ENCODE measurements at regions not wholly inside any gene's neighbourhood (a gene's known extent, or its start where the extent isn't known, plus 50 kb on each side); places are given as distances from the start of the nearest gene placed in this dataset.

DNA sequence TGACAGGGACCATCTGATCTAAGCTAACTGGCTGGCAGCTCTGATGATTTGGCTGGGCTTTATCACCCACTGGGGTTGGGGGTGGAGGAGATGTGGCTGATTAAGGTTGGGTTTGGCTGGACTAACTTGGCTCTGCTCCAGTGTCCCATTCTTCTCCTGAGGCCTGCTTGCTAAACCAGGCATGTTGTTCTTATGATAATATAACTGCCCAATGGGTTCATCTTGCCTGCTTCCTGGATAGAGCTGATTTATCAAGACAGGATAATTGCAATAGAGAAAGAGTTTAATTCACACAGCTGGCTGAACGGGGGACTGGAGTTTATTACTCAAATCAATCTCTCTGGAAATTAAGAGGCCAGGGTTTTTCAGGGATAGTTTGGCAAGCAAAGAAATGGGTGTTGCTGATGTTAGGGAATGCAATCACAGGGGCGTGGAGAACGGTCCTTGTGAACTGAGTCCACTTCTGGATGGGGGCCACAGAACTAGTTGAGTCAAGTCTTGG lies 150.4 kb downstream of the PTH2R start:
- no peak overlapping the region for H3K27ac ChIP-seq (ENCODE audit: low read length in 2 of 2)
- H2AFZ ChIP-seq (ENCODE audit: insufficient read depth, low read depth, low read length, poor library complexity, severe bottlenecking) = no peak overlapping the region
- H3K79me2 ChIP-seq (ENCODE audit: control insufficient read depth, insufficient read depth, low read length) = no peaks in the 10 kb centered on the region
- POLR2A ChIA-PET = no interaction called here
- no peak for DNase-seq
- Mint-ChIP-seq H3K4me3 (no peak overlapping the region), H3K9me3 (ENCODE audit: insufficient read depth) (peaks cover 3% of the 10 kb centered on the region), H3K4me1 (no peaks in the 10 kb centered on the region), H3K27me3 (no peaks in the 10 kb centered on the region), H3K27ac (no peak overlapping the region)
- WGBS (ENCODE audit: insufficient coverage) = 92% methylated on average over 2 of the region's 3 CpGs
- H3K27me3 ChIP-seq (replicated peaks in 1 of 4; ENCODE audit: control extremely low read depth in 1 of 4, control insufficient read depth in 3 of 4, insufficient read depth in 4 of 4, low read length in 3 of 4) = no peaks in the 10 kb centered on the region
- CTCF ChIA-PET = no interaction called here
- H4K20me1 ChIP-seq (ENCODE audit: control insufficient read depth, insufficient read depth, low read length, poor library complexity, severe bottlenecking) = no peaks in the 10 kb centered on the region
- ATAC-seq (ENCODE audit: low read depth) = no peak
- peaks cover 0 to 3% (median 0%) of the 10 kb centered on the region in 3 donors for H3K9me3 ChIP-seq (ENCODE audit: control extremely low read depth in 1 of 3, control insufficient read depth in 2 of 3, insufficient read depth in 1 of 3, low read length in 2 of 3)
- H3K4me3 ChIP-seq (ENCODE audit: control extremely low read depth in 1 of 5, extremely low read depth in 1 of 5, insufficient read depth in 1 of 5, low read depth in 2 of 5, low read length in 4 of 5) = no peak overlapping the region
- no peak for TF ChIP-seq EZH2 (IDR thresholded peaks at IDR 0.05; ENCODE audit: borderline replicate concordance, insufficient read depth, low read depth, low read length, poor library complexity, severe bottlenecking)
- TF ChIP-seq, protein P1, sequence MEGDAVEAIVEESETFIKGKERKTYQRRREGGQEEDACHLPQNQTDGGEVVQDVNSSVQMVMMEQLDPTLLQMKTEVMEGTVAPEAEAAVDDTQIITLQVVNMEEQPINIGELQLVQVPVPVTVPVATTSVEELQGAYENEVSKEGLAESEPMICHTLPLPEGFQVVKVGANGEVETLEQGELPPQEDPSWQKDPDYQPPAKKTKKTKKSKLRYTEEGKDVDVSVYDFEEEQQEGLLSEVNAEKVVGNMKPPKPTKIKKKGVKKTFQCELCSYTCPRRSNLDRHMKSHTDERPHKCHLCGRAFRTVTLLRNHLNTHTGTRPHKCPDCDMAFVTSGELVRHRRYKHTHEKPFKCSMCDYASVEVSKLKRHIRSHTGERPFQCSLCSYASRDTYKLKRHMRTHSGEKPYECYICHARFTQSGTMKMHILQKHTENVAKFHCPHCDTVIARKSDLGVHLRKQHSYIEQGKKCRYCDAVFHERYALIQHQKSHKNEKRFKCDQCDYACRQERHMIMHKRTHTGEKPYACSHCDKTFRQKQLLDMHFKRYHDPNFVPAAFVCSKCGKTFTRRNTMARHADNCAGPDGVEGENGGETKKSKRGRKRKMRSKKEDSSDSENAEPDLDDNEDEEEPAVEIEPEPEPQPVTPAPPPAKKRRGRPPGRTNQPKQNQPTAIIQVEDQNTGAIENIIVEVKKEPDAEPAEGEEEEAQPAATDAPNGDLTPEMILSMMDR (IDR thresholded peaks at IDR 0.05) = no peak
- no peak overlapping the region for H3K4me2 ChIP-seq (replicated peaks; ENCODE audit: low read depth, low read length, poor library complexity, severe bottlenecking)
- H3K4me1 ChIP-seq (ENCODE audit: control insufficient read depth in 2 of 2, insufficient read depth in 2 of 2, low read length in 2 of 2) = no peaks in the 10 kb centered on the region
- H3K36me3 ChIP-seq (replicated peaks in 1 of 2; ENCODE audit: control extremely low read depth in 1 of 2, control insufficient read depth in 1 of 2, extremely low read depth in 1 of 2, insufficient read depth in 2 of 2, low read length in 1 of 2) = no peaks in the 10 kb centered on the region
- intact Hi-C loops (cut with micrococcal nuclease) = no loop called here
- no peak overlapping the region for H3K9ac ChIP-seq (ENCODE audit: low read length)

DNA sequence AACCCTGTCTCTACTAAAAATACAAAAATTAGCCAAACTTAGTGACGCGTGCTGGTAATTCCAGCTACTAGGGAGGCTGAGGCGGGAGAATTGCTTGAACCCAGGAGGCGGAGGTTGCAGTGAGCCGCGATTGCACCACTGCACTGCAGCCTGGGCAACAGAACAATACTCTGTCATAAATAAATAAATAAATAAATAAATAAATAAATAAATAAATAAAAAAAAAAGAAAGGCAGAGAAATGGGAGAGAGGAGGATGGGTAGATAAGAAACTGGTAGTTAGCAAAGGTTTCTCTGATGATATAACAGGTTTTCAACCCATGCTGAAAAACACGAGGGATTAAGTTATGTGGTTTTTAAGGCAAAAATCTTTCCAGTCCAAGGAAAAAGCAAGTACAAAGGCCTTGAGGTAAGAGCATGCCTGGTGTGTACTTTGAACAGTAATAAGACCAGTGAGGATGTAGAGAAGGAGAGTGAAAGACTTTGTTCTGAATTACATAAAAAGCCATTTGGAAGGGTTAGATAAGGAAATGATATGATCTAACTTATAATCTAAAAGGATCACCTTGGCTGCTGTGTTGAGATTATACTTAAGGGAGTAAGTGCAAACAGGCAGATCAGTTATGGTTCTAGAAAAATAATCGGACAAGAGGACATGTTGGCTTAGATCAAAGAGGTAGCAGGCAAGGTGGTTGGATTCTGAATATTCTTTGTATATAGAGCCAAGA lies 159.3 kb downstream of the PTH2R start:
- no peak overlapping the region for H3K9ac ChIP-seq (ENCODE audit: low read length)
- no peaks in the 10 kb centered on the region for H4K20me1 ChIP-seq (ENCODE audit: control insufficient read depth, insufficient read depth, low read length, poor library complexity, severe bottlenecking)
- no peak overlapping the region for H3K4me3 ChIP-seq (ENCODE audit: control extremely low read depth in 1 of 5, extremely low read depth in 1 of 5, insufficient read depth in 1 of 5, low read depth in 2 of 5, low read length in 4 of 5)
- H3K27ac ChIP-seq (ENCODE audit: low read length in 2 of 2) = no peak overlapping the region
- ChIA-PET CTCF (no interaction called here), POLR2A (no interaction called here)
- DNase-seq (no peak), ATAC-seq (ENCODE audit: low read depth) (no peak)
- no peak overlapping the region for H3K4me2 ChIP-seq (replicated peaks; ENCODE audit: low read depth, low read length, poor library complexity, severe bottlenecking)
- Mint-ChIP-seq H3K4me3 (no peak overlapping the region), H3K27me3 (peaks cover 4% of the 10 kb centered on the region), H3K4me1 (no peaks in the 10 kb centered on the region), H3K27ac (no peak overlapping the region), H3K9me3 (ENCODE audit: insufficient read depth) (peaks cover 8% of the 10 kb centered on the region)
- no peaks in the 10 kb centered on the region for H3K4me1 ChIP-seq (ENCODE audit: control insufficient read depth in 2 of 2, insufficient read depth in 2 of 2, low read length in 2 of 2)
- H2AFZ ChIP-seq (ENCODE audit: insufficient read depth, low read depth, low read length, poor library complexity, severe bottlenecking) = no peak overlapping the region
- no peaks in the 10 kb centered on the region for H3K27me3 ChIP-seq (replicated peaks in 1 of 4; ENCODE audit: control extremely low read depth in 1 of 4, control insufficient read depth in 3 of 4, insufficient read depth in 4 of 4, low read length in 3 of 4)
- WGBS (ENCODE audit: insufficient coverage) = 31% methylated on average over 1 of the region's 8 CpGs
- TF ChIP-seq EZH2 (IDR thresholded peaks at IDR 0.05; ENCODE audit: borderline replicate concordance, insufficient read depth, low read depth, low read length, poor library complexity, severe bottlenecking) = no peak
- TF ChIP-seq, protein P1 (IDR thresholded peaks at IDR 0.05) = no peak
- H3K9me3 ChIP-seq (ENCODE audit: control extremely low read depth in 1 of 3, control insufficient read depth in 2 of 3, insufficient read depth in 1 of 3, low read length in 2 of 3) = peaks cover 0 to 3% (median 0%) of the 10 kb centered on the region in 3 donors
- H3K79me2 ChIP-seq (ENCODE audit: control insufficient read depth, insufficient read depth, low read length) = no peaks in the 10 kb centered on the region
- intact Hi-C loops (cut with micrococcal nuclease) = no loop called here
- H3K36me3 ChIP-seq (replicated peaks in 1 of 2; ENCODE audit: control extremely low read depth in 1 of 2, control insufficient read depth in 1 of 2, extremely low read depth in 1 of 2, insufficient read depth in 2 of 2, low read length in 1 of 2) = no peaks in the 10 kb centered on the region
